A549 (cell line): ENCODE measurements at regions not wholly inside any gene's neighbourhood (a gene's known extent, or its start where the extent isn't known, plus 50 kb on each side); places are given as distances from the start of the nearest gene placed in this dataset.

ENCODE experiments used
- ATAC-seq, 2 experiments: fragments of 200-7000 bp in 1 of 2; fragments of >200 bp in 1 of 2; cut with Nextera tagmentation in 1 of 2; cut with Tn5 transposase in 1 of 2; 3 replicates each; pipeline versions ENCODE4 v1.8.0 to v1.9.1; 2018 to 2020; ENCODE audit warnings: mild to moderate bottlenecking in 1 of 2, moderate library complexity in 1 of 2
- CTCF ChIA-PET: fragments of 300-600 bp; sonication (Branson Sonifier 250); formaldehyde crosslinking; extraction: SDS; loops from one replicate; lab custom pipeline; 2021; ENCODE audit warnings: antibody characterized with exemption, inconsistent platforms; lab: Yijun Ruan, JAX
- POLR2A ChIA-PET: fragments of 350-600 bp; formaldehyde crosslinking; extraction: SDS; loops from one replicate; lab custom pipeline; 2021; ENCODE audit warnings: antibody characterized with exemption, inconsistent platforms; lab: Yijun Ruan, JAX
- DNase-seq, 2 experiments: peaks; one replicate each; pipeline versions ENCODE4 v3.0.0 to v3.0.0-alpha.2; 2011 to 2016; ENCODE audit warnings: low read depth in 1 of 2, low spot score in 1 of 2
- FAIRE-seq: peaks from 2 replicates; lab custom pipeline; 2011; peaks lifted over from hg19 to GRCh38; lab: Jason Lieb, UNC
- H3K27ac ChIP-seq, 2 experiments: fragments of >200 bp; sonication (Bioruptor Twin); formaldehyde crosslinking; 3 replicates each; pipeline ENCODE4 v1.5.1; 2016 to 2017
- H3K4me1 ChIP-seq: fragments of >200 bp; sonication (Bioruptor Twin); formaldehyde crosslinking; 3 replicates; pipeline ENCODE4 v1.6.1; 2016
- H3K4me2 ChIP-seq: fragments of >200 bp; sonication (Bioruptor Twin); formaldehyde crosslinking; 3 replicates; pipeline ENCODE4 v1.6.1; 2016
- H3K4me3 ChIP-seq: fragments of >200 bp; sonication (Bioruptor Twin); formaldehyde crosslinking; 3 replicates; pipeline ENCODE4 v1.5.1; 2016
- H3K9me3 ChIP-seq: fragments of >200 bp; sonication (Bioruptor Twin); formaldehyde crosslinking; 3 replicates; pipeline ENCODE4 v1.6.1; 2016
- CBX2 ChIP-seq: fragments of 200-600 bp; sonication (generic); IDR thresholded peaks from 2 replicates; pipeline ENCODE4 v1.6.1; 2016; ENCODE audit warnings: low read depth, mild to moderate bottlenecking, borderline replicate concordance
- CBX8 ChIP-seq: fragments of 200-600 bp; sonication (generic); IDR thresholded peaks from 2 replicates; pipeline ENCODE4 v1.6.1; 2016
- CEBPB ChIP-seq, 2 experiments: fragments of >200 bp in 1 of 2; sonication (Bioruptor Twin) in 1 of 2; formaldehyde crosslinking in 1 of 2; IDR thresholded peaks; 2 replicates each; pipeline ENCODE4 v1.6.1; 2012 to 2016
- FOSB ChIP-seq: fragments of 250-450 bp; sonication (Bioruptor Pico); IDR thresholded peaks from 2 replicates; pipeline ENCODE4 v1.5.0; 2020; ENCODE audit warnings: mild to moderate bottlenecking, moderate library complexity
- FOSL2 ChIP-seq, 2 experiments: fragments of 450-650 bp in 1 of 2; fragments of >200 bp in 1 of 2; sonication (Bioruptor Twin) in 1 of 2; formaldehyde crosslinking; IDR thresholded peaks; 2 replicates each; pipeline versions ENCODE4 v1.5.0 to v1.6.1; 2016 to 2020; ENCODE audit warnings: mild to moderate bottlenecking in 1 of 2, moderate library complexity in 1 of 2
- GATA3 ChIP-seq: IDR thresholded peaks from 2 replicates; pipeline ENCODE4 v1.6.1; 2012; ENCODE audit warnings: borderline replicate concordance
- HDAC2 ChIP-seq: fragments of 200-600 bp; sonication (generic); IDR thresholded peaks from 2 replicates; pipeline ENCODE4 v1.6.1; 2016
- HOXA7 ChIP-seq: fragments of 250-450 bp; sonication (Bioruptor Pico); IDR thresholded peaks from 2 replicates; pipeline ENCODE4 v1.5.0; 2020; ENCODE audit warnings: mild to moderate bottlenecking, moderate library complexity
- KDM1A ChIP-seq: fragments of 200-600 bp; sonication (generic); IDR thresholded peaks from 2 replicates; pipeline ENCODE4 v1.6.1; 2016; ENCODE audit warnings: low read depth, mild to moderate bottlenecking
- MAZ ChIP-seq: fragments of 150-350 bp; IDR thresholded peaks from 2 replicates; pipeline ENCODE4 v1.6.1; 2014; ENCODE audit warnings: antibody characterized with exemption, low read depth, low read length, borderline replicate concordance
- MYC ChIP-seq: IDR thresholded peaks from 2 replicates; pipeline ENCODE4 v1.6.1; 2012; ENCODE audit warnings: mild to moderate bottlenecking, inconsistent platforms, low read length, improper control_type of control experiment, borderline replicate concordance
- PHF8 ChIP-seq: fragments of 200-600 bp; sonication (generic); IDR thresholded peaks from 2 replicates; pipeline ENCODE4 v1.6.1; 2016; ENCODE audit warnings: low read depth, mild to moderate bottlenecking, antibody characterized with exemption, moderate library complexity, borderline replicate concordance
- RFX5 ChIP-seq: fragments of 450-650 bp; IDR thresholded peaks from 2 replicates; pipeline ENCODE4 v1.7.1; 2014; ENCODE audit warnings: antibody characterized with exemption, mild to moderate bottlenecking, moderate library complexity
- SMC3 ChIP-seq: fragments of >200 bp; sonication (Bioruptor Twin); formaldehyde crosslinking; IDR thresholded peaks from 3 replicates; pipeline ENCODE4 v1.6.1; 2018; ENCODE audit warnings: inconsistent platforms
- SREBF2 ChIP-seq: fragments of 450-650 bp; IDR thresholded peaks from 2 replicates; pipeline ENCODE4 v1.6.1; 2014; ENCODE audit warnings: mild to moderate bottlenecking, moderate library complexity
- ZC3H11A ChIP-seq: fragments of 450-650 bp; IDR thresholded peaks from 2 replicates; pipeline ENCODE4 v1.6.1; 2014; ENCODE audit warnings: antibody characterized with exemption, mild to moderate bottlenecking
- ZFP36 ChIP-seq: fragments of 450-650 bp; IDR thresholded peaks from 2 replicates; pipeline ENCODE4 v1.6.1; 2014; ENCODE audit warnings: borderline replicate concordance; ENCODE audit not compliant: partially characterized antibody
- WGBS: methylation state at CpG from one replicate; pipeline ENCODE4 v1.1.6; 2017; ENCODE audit errors: missing lambda C conversion rate; 5-methylcytosine and 5-hydroxymethylcytosine counted together
- TF ChIP-seq, protein P1 (sequence below): fragments of >200 bp; sonication (Bioruptor Twin); formaldehyde crosslinking; IDR thresholded peaks from 2 replicates; pipeline ENCODE4 v1.6.1; 2016
- TF ChIP-seq, protein P2 (sequence below): fragments of >200 bp; sonication (Bioruptor Twin); formaldehyde crosslinking; IDR thresholded peaks from 3 replicates; pipeline ENCODE4 v1.6.1; 2016
- TF ChIP-seq, protein P3 (sequence below): fragments of 250-450 bp; sonication (Bioruptor Pico); IDR thresholded peaks from 2 replicates; pipeline ENCODE4 v1.5.0; 2021; ENCODE audit warnings: mild to moderate bottlenecking, moderate library complexity, borderline replicate concordance
- TF ChIP-seq, protein P4 (sequence below): fragments of 250-450 bp; sonication (Bioruptor Pico); IDR thresholded peaks from 2 replicates; pipeline ENCODE4 v1.5.0; 2020; ENCODE audit warnings: low read depth, mild to moderate bottlenecking, moderate library complexity
- TF ChIP-seq, protein P5 (sequence below): IDR thresholded peaks from 2 replicates; pipeline ENCODE4 v1.6.1; 2012; ENCODE audit warnings: low read depth, borderline replicate concordance
- TF ChIP-seq, protein P6 (sequence below): IDR thresholded peaks from 2 replicates; pipeline ENCODE4 v1.6.1; 2012

DNA sequence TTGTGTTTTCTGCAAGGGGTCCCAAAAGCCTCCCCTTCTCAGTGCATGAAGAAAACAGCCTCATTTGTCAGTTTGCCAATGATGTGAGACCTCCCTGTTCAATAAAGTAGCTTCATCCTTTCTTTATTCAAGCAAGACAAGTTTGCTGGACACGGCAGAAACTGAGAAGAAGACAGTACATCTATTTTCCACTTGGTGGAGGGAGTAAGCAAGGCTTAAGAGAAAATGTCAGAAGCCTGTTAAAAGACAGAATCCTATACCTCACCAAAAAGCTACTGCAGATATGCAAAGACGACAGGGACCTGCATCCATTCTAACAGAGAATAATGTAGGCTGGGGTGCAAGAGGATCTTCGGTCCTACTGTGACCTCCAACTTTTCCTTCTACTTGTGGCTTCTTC lies 506.8 kb upstream of the VRK2 start:
- TF ChIP-seq CBX2 (no peak), ZFP36 (no peak), MAZ (no peak), HDAC2 (no peak), CEBPB (IDR thresholded peaks at IDR 0.05) (no peak), PHF8 (no peak; the same call in 1 of the 2 replicates), SREBF2 (no peak)
- TF ChIP-seq, all 56 proteins: peak for 0
- ATAC-seq (no peak), FAIRE-seq (no peak), DNase-seq (no peak)
- CTCF ChIA-PET = no interaction called here
- Histone ChIP-seq H3K27ac (no peak overlapping the region), H3K9me3 (no peaks in the 10 kb centered on the region), H3K4me2 (no peak overlapping the region), H3K4me1 (no peaks in the 10 kb centered on the region), H3K4me3 (no peak overlapping the region)
- POLR2A ChIA-PET = no interaction called here
- 9% methylated on average over 3 of the region's 3 CpGs for WGBS

DNA sequence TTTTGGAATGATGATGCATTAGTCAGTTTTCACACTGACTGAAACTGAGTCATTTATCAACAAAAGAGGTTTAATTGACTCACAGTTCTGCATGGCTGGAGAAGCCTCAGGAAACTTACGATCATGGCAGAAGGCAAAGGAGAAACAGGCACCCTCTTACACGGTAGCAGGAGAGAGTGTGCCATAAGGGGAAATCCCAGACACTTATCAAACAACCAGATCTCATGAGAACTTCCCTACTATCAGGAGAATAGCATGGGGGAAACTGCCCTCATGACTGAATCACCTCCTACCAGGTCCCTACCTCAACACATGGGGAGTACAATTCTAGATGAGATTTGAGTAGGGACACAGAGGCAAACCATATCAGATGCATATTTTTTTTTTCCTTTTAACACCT lies 504.5 kb upstream of the VRK2 start:
- Histone ChIP-seq H3K4me2 (no peak overlapping the region), H3K9me3 (no peaks in the 10 kb centered on the region), H3K4me1 (no peaks in the 10 kb centered on the region), H3K27ac (no peak overlapping the region), H3K4me3 (no peak overlapping the region)
- ATAC-seq (no peak), DNase-seq (no peak), FAIRE-seq (no peak)
- WGBS = 19% methylated on average over 2 of the region's 2 CpGs
- ChIA-PET POLR2A (no interaction called here), CTCF (interaction anchor here (0.5 kb wide), 1 partner anchor 78 kb away, joined by 4 read pairs; no protein-coding TSS in a partner anchor)
- TF ChIP-seq ZFP36 = no peak
- TF ChIP-seq HOXA7 (CRISPR knock-in tag) = no peak
- no peak for TF ChIP-seq PHF8
- no peak for TF ChIP-seq SMC3
- TF ChIP-seq GATA3 = no peak
- TF ChIP-seq MAZ = no peak
- TF ChIP-seq, protein P1, sequence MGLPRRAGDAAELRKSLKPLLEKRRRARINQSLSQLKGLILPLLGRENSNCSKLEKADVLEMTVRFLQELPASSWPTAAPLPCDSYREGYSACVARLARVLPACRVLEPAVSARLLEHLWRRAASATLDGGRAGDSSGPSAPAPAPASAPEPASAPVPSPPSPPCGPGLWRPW = no peak
- TF ChIP-seq, protein P2, sequence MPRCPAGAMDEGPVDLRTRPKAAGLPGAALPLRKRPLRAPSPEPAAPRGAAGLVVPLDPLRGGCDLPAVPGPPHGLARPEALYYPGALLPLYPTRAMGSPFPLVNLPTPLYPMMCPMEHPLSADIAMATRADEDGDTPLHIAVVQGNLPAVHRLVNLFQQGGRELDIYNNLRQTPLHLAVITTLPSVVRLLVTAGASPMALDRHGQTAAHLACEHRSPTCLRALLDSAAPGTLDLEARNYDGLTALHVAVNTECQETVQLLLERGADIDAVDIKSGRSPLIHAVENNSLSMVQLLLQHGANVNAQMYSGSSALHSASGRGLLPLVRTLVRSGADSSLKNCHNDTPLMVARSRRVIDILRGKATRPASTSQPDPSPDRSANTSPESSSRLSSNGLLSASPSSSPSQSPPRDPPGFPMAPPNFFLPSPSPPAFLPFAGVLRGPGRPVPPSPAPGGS = no peak
- TF ChIP-seq ZC3H11A = no peak
- TF ChIP-seq FOSL2 (IDR thresholded peaks at IDR 0.05) = no peak
- no peak for TF ChIP-seq FOSL2 (CRISPR knock-in tag; IDR thresholded peaks at IDR 0.05)

DNA sequence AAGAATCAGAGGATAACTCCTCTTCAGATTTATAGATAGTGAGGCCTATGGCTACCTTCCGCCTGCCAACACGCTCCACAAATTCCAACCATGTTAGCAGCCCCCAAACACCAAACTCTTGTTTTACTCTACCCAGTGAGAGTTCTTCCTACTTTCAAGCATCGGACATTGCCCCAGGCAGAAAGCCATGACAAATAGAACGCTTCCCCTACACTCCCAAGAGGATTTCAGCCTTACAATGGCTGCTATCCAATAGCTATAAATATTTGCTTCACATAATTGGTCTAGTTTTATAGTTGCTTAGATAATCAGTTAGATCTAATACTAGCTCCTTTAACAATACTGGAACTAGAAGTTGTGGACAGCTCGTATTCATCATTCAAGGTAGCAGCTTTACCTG lies 503.4 kb upstream of the VRK2 start:
- CTCF ChIA-PET = no interaction called here
- H3K4me2 ChIP-seq = no peak overlapping the region
- H3K4me3 ChIP-seq = no peak overlapping the region

DNA sequence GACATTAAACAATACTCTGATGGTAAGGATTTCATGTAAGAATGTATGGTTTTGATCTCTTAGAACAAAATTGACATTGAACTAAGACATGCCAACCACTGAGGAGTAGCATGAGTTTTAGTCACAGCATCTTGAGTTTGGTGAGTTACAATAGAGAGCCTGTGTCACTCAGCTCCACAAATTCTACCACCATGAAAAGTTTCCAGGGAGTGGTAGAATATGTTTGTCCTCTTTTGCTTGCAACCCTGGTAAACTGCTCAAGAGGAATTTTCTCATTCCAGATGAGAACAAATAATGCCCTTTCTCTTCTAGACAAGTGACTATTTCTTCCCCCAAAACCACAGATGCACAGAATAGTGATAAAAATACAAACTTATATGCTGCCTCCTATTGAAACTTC lies 502.0 kb upstream of the VRK2 start:
- H3K4me1 ChIP-seq = no peaks in the 10 kb centered on the region
- FAIRE-seq = no peak
- no peak overlapping the region for H3K4me3 ChIP-seq
- CTCF ChIA-PET = no interaction called here
- POLR2A ChIA-PET = no interaction called here
- DNase-seq = no peak
- no peaks in the 10 kb centered on the region for H3K9me3 ChIP-seq
- no peak overlapping the region for H3K4me2 ChIP-seq
- ATAC-seq = no peak
- no peak overlapping the region for H3K27ac ChIP-seq
- TF ChIP-seq GATA3 (no peak), KDM1A (no peak), RFX5 (no peak), CBX8 (no peak)
- TF ChIP-seq, protein P3, sequence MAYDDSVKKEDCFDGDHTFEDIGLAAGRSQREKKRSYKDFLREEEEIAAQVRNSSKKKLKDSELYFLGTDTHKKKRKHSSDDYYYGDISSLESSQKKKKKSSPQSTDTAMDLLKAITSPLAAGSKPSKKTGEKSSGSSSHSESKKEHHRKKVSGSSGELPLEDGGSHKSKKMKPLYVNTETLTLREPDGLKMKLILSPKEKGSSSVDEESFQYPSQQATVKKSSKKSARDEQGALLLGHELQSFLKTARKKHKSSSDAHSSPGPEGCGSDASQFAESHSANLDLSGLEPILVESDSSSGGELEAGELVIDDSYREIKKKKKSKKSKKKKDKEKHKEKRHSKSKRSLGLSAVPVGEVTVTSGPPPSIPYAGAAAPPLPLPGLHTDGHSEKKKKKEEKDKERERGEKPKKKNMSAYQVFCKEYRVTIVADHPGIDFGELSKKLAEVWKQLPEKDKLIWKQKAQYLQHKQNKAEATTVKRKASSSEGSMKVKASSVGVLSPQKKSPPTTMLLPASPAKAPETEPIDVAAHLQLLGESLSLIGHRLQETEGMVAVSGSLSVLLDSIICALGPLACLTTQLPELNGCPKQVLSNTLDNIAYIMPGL = no peak
- TF ChIP-seq, protein P4, sequence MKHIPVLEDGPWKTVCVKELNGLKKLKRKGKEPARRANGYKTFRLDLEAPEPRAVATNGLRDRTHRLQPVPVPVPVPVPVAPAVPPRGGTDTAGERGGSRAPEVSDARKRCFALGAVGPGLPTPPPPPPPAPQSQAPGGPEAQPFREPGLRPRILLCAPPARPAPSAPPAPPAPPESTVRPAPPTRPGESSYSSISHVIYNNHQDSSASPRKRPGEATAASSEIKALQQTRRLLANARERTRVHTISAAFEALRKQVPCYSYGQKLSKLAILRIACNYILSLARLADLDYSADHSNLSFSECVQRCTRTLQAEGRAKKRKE = no peak
- TF ChIP-seq, protein P5, sequence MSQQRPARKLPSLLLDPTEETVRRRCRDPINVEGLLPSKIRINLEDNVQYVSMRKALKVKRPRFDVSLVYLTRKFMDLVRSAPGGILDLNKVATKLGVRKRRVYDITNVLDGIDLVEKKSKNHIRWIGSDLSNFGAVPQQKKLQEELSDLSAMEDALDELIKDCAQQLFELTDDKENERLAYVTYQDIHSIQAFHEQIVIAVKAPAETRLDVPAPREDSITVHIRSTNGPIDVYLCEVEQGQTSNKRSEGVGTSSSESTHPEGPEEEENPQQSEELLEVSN = no peak
- TF ChIP-seq, protein P2 = no peak

More for the DNA sequence above, 503.4 kb upstream of the VRK2 start:
- H3K27ac ChIP-seq = no peak overlapping the region
- POLR2A ChIA-PET = no interaction called here
- H3K9me3 ChIP-seq = no peaks in the 10 kb centered on the region
- H3K4me1 ChIP-seq = no peaks in the 10 kb centered on the region
- FAIRE-seq (no peak), ATAC-seq (no peak), DNase-seq (no peak)
- TF ChIP-seq, protein P1 = no peak
- TF ChIP-seq KDM1A = no peak
- no peak for TF ChIP-seq MYC
- TF ChIP-seq FOSB (CRISPR knock-in tag) = no peak
- TF ChIP-seq, protein P6, sequence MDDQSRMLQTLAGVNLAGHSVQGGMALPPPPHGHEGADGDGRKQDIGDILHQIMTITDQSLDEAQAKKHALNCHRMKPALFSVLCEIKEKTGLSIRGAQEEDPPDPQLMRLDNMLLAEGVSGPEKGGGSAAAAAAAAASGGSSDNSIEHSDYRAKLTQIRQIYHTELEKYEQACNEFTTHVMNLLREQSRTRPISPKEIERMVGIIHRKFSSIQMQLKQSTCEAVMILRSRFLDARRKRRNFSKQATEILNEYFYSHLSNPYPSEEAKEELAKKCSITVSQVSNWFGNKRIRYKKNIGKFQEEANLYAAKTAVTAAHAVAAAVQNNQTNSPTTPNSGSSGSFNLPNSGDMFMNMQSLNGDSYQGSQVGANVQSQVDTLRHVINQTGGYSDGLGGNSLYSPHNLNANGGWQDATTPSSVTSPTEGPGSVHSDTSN = no peak
- 37% methylated on average over 5 of the region's 5 CpGs for WGBS
